HG03469 (cell line): ENCODE measurements at regions not wholly inside any gene's neighbourhood (a gene's known extent, or its start where the extent isn't known, plus 50 kb on each side); places are given as distances from the start of the nearest gene placed in this dataset.
"Not testable (repeated sequence)": the region's sequence is repeated elsewhere in the genome, so short reads cannot be mapped to it uniquely, and the experiment has no call there.

Experiments
- ATAC-seq: cut with Tn5 transposase; IDR thresholded peaks from one replicate; pipeline ENCODE4 v1.9.1; 2021; ENCODE audit warnings: mild to moderate bottlenecking, moderate library complexity, moderate number of reproducible peaks; ENCODE audit not compliant: unreplicated experiment

DNA sequence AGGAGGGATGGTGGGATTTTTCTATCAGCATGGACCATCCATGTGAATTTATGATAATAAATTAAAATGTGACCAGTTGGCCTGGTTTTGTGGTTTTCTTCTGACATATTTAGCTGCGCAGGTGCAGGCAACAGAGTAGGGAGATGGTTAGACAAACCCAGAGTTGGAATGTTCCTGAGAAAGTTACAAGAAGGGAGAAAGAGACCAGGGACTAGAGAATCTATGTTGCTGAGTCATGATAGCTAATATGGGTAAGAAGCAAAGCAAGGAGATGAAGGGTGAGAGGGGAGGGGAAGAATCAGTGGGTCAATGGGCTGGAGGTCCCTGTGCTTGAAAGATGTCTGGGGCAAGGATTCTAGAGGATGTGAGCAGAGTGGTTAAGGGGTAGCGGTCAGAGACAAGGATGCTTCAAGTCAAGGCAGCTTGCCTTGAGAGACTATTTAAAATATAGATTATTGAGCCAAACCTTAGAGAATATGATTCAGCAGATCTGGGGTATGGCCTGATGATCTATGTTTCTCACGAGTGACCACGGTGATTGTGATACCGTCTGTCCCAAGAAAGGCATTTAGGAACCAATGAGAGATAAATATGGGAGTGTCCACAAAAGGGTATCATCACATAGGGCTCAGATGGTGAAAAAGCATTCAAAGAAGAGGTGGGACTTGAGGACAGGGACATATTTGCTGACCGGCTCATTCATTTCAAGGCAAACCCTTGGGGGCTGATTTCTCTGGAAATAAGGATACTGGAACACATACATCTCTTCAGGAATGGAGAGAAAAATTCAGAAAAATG lies 219.7 kb upstream of the PLD5 start:
- ATAC-seq = no peak

GRCh38 chr1:242738702-242739645 lies 214.5 kb upstream of the PLD5 start:
- no peak for ATAC-seq

DNA sequence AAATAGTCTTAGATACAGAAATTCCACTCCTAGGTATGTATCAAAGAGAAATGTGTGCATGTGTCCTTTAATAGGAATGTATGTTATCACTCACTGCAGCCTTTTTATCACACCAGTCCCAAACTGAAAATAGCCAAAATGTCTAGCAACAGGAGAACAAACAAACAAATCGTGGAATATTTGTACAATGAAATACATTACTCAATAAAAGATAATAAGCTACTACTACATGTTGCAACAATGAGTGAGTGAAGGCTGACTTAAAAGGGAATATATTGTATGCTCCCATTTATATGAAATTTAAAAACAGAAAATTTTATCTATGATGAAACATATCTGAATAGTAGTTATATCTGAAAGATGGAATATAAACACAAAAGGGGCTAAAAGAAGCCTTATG lies 212.1 kb upstream of the PLD5 start:
- no peak for ATAC-seq

DNA sequence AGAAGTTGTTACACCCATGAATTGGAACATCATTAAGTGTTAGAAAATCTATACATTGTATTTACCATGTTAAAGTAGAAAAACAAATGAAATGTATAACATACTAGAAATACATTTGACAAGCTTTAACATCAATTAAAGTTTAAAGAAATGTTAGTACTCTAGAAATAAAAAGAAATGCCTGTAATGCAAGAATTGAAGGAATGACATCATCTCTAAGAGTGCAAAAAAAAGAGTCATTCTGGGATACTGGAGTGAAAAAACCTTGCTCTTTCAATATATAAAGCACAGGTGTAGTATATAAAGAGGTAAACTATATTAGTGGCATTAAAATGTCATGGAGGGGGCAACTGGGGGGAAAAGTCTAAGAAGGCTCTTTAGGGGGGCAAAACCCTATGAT lies 210.8 kb upstream of the PLD5 start:
- no peak for ATAC-seq

DNA sequence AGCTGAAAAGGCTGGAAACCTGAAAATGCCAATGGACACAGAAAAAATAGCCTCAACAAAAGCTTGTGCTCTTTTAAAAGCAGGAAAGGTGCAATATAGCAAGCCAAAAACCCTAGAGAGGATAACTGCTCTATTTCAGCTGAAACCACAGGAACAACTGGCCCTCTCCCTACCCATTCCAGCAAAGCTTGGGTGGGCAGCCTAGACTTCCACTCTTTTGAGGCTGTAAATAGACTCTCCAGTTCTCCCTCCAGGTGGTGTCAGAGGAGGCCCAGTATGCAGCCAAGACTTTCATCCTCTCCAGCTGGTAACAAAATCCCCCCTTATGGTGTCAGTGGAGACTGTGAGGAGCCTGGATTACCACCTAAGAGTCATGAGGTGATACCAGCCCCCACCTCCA lies 206.9 kb upstream of the PLD5 start:
- no peak for ATAC-seq

- no peak for ATAC-seq
Observed at GRCh38 chr1:242728696-242729095, 204.2 kb upstream of the PLD5 start.

- no peak for ATAC-seq
Observed at GRCh38 chr1:242723044-242723716, 198.7 kb upstream of the PLD5 start.

GRCh38 chr1:242718967-242719366 lies 194.5 kb upstream of the PLD5 start:
- no peak for ATAC-seq

DNA sequence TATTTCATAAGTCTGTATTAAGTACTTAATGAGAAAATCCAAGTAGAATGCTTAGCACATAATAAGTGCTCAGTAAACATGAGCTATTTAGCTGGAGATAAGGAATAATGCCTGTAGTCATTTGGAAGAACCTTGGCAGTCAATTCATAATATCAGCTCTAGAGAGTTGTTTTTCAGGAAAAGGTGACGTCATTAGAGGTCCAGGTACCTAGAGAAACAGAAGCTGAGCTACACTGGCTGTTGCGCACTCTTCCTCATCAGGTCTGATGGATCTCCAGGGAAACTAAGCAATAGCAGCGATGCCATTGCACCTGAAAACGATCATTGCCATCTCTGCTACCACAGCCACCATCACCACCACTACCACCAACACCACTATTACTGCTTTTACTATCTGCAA lies 187.8 kb upstream of the PLD5 start:
- no peak for ATAC-seq

DNA sequence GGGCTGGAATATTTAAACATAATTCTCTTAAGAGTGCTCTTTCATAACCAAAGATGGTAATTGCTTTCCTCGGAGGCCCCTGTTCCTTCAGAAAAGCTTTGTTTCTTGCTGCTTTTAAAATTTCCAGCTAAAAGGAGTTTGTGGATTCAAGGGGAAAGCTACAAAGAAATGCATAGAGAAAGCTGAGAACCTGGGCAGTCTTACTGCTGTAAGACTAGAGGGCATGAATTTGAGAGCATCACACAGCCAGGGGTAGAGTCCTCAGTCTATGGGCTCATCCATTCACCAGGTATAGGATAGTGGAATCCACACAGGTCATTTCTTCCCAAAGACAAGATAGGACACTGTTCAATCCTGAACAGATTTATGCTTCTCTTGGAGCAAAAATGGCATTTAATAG lies 186.3 kb upstream of the PLD5 start:
- ATAC-seq = no peak

DNA sequence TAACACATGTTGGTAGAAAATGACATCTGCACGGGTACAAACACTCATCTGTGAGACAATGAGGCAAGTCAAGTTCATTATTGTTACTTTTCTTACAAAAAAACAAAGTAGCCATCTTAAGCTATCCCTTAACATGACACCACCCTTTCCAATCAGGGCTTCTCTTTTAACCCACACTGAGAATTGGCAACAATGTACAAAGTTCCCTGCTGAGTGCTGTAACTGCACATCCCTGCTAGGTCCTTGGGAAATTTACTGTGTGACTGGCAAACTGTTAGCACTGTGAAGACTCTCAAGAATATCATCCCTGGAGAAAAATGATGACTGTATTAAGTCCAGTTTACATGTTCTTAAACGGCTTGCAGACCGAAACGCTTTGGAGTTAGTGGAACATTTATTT lies 185.8 kb upstream of the PLD5 start:
- no peak for ATAC-seq

GRCh38 chr1:242703467-242703866 lies 179.0 kb upstream of the PLD5 start:
- ATAC-seq = no peak

DNA sequence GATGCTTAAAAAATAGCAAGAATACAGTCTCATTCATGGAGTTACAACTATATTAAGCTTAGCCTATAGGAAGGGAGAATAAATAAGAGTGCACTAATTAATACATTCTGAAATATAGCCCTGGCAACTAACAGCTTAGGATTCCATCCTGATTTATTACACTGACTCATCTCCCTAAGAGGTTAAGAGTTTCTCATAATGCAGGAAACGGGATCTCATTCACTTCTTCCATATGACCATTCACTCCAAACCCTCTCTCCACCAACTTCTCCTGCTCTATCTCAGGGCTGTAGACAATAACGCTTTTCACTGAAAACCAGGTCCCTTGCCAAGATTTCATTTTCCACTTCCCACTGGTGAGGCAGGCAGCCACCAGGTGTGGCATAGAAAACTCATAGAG lies 168.5 kb upstream of the PLD5 start:
- no peak for ATAC-seq

DNA sequence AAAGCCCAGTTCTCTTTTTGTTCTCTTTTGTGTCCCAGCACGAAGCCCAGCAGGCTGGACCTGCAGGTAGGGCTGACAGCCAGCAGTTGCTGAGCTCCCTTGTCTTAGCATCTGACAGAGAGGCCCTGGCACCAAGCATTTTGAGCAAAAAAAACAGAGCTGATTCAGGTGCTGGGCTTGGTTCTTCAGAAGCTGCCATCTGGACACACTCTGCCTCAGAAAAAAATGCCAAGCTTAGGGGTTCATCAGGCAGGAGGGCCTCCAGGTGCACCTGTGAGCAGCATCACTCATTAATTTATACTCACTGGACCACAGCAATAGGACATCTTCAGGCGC lies 167.1 kb upstream of the PLD5 start:
- no peak for ATAC-seq

DNA sequence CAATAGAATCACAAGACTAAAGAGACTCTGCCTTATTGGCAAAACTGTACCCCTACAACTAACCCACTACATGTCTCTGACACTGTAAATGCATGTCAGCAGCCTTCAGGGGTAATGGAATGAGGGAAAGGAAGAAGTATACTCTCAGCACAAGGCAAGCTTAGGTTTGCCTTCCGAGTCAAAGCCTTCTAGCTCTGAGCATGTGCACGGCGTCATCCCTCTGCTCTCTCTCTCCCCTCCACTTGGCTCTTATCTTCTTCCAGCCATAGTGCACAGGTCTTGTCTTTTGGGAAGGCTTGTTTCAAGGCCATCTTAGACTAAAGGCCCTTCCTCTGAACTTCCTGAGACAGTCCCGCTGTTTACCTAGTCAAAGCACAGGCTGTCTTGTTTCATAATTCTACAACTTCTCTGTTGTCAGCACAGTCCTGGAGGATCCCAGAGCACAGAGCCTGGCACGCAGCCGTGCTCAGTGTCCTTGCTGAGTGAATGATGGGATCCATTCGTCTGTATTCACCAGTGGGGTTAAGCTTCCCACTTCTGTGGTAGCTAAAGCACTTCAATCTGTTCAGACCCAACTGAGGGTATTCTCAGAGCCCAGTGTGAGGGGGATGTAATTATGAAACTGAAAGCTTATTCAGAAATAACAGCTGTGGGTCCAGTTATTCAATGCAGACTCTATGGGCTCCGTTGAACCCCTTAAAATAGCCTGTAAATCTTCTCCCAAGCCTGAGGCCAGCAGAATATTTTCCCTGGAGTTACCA lies 166.5 kb upstream of the PLD5 start:
- no peak for ATAC-seq

DNA sequence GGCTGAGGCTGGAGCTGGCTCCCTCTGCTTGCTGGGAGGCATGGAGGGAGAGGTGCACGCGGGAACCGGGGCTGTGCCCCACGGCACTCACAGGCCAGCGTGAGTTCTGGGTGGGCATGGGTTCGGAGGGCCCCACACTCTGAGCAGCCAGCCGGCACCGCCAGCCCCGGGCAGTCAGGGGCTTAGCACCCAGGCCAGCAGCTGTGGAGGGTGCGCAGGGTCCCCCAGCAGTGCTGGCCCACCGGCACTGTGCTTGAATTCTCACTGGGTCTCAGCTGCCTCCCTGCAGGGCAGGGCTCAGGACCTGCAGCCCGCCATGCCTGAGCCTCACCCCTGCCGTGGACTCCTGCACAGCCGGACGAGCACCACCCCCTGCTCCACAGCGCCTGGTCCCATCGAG lies 164.9 kb upstream of the PLD5 start:
- no peak for ATAC-seq

DNA sequence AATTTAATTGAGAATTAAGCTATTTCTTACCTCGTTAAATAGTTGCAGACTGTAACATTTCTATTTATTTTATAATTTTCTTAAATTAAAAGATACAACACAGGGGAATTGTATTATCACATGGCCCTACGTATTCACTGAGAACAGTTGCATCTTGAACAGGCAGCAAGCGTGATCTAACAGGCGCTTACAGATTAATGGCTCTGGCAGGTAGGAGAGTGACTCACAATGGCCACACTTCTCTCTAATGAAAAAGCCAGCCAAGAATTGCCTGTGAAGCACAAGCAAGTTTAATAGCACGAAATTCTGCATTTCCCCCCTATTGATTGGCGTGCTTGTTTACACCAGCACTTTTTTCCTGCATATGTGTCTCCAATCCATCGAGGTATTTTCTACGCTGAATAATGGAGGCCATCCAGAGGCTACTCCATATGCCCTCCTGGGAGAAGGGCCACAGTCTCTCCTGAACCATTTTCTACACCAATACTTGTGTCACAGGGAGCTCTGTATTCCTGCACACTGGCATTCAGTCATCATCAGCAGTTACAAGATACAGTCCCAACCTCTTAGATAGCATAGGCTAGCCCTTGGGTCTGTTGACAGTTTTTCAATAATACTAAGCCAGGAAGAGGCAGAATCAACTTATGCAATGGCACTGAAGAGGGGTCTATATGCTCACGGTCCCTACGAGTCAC lies 150.6 kb upstream of the PLD5 start:
- no peak for ATAC-seq

DNA sequence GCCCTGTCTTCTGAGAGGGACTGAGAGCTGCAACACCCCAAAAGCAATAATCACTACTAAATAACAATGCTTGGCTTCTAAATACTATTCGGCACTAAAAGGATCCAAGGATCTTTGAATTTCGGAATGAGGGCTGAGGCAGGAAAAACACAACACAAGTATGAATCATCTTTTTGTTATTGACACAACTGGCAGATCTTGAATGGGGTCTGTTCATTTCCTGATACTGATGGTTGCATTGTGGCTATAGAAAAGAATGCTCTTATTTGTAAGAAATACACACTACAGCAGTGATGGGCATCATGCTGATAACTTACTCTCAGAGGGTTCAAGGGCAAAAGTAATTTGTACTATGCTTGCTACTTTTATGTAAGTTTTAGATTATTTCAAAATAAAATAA lies 149.2 kb upstream of the PLD5 start:
- no peak for ATAC-seq

GRCh38 chr1:242673165-242673564 lies 148.7 kb upstream of the PLD5 start:
- ATAC-seq = not testable (repeated sequence)

DNA sequence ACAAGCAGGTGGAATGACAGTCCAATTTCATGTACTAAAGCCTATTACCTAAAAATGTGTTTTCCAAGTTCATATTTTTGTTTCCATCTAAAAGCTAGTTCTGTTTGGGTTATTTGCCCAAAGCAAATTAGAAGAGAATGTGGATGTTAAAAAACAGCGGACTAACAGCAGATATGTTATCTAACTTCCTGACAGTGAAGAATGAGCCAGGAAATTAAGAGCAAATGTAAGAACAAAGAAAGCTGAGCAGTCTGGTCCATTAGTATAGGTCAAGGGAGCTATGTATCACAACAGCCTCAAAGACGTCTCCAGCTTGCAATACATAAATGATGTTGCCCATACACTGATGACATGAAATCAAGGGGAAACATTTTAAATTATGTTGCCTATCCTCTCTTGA lies 145.5 kb upstream of the PLD5 start:
- ATAC-seq = no peak
